Caco-2 (cell line): ENCODE measurements at regions not wholly inside any gene's neighbourhood (a gene's known extent, or its start where the extent isn't known, plus 50 kb on each side); places are given as distances from the start of the nearest gene placed in this dataset.

Experiments
- BruUV-seq: library from RNA; stranded (reverse); fragments of 400-500 nt; replicated peaks from 2 replicates; lab custom pipeline; 2021; lab: Mats Ljungman, UMichigan
- CTCF ChIA-PET: fragments of 300-600 bp; sonication (Branson Sonifier 250); formaldehyde crosslinking; loops from one replicate; lab custom pipeline; 2022; ENCODE audit warnings: antibody characterized with exemption; lab: Charles Lee
- POLR2A ChIA-PET: fragments of 300-600 bp; sonication (Branson Sonifier 250); formaldehyde crosslinking; loops from one replicate; lab custom pipeline; 2022; ENCODE audit warnings: antibody characterized with exemption; lab: Charles Lee
- DNase-seq, 2 experiments: peaks; one replicate each; pipeline versions ENCODE4 v3.0.0 to v3.0.0-alpha.2; 2020 to 2022
- H3K27me3 ChIP-seq: replicated peaks from 2 replicates; pipeline ENCODE4 v1.6.0; 2011; ENCODE audit warnings: low read length; ENCODE audit not compliant: control insufficient read depth, insufficient read depth
- H3K36me3 ChIP-seq: 2 replicates; pipeline ENCODE4 v1.5.1; 2011; ENCODE audit warnings: low read length; ENCODE audit not compliant: control insufficient read depth, insufficient read depth
- H3K4me1 ChIP-seq: fragments of 250-450 bp; sonication (Bioruptor Pico); 2 replicates; pipeline ENCODE4 v1.5.1; 2020; ENCODE audit warnings: mild to moderate bottlenecking
- H3K4me3 ChIP-seq: 2 replicates; pipeline ENCODE4 v1.5.1; 2011; ENCODE audit warnings: low read depth, mild to moderate bottlenecking, control low read depth, low read length
- H3K9me3 ChIP-seq: fragments of 250-450 bp; sonication (Bioruptor Pico); 2 replicates; pipeline ENCODE4 v1.5.1; 2020; ENCODE audit warnings: mild to moderate bottlenecking, moderate library complexity
- H3K27ac Mint-ChIP-seq: one replicate; pipeline ENCODE4 v1.8.0; 2022; ENCODE audit warnings: mixed read lengths; ENCODE audit not compliant: unreplicated experiment
- H3K27me3 Mint-ChIP-seq: one replicate; pipeline ENCODE4 v1.8.0; 2022; ENCODE audit warnings: mixed read lengths; ENCODE audit not compliant: insufficient read depth, unreplicated experiment
- H3K36me3 Mint-ChIP-seq: one replicate; pipeline ENCODE4 v1.8.0; 2022; ENCODE audit warnings: mild to moderate bottlenecking, mixed read lengths; ENCODE audit not compliant: insufficient read depth, unreplicated experiment
- H3K4me1 Mint-ChIP-seq: one replicate; pipeline ENCODE4 v1.8.0; 2022; ENCODE audit warnings: low read depth, mixed read lengths; ENCODE audit not compliant: unreplicated experiment
- H3K4me3 Mint-ChIP-seq: one replicate; pipeline ENCODE4 v1.8.0; 2022; ENCODE audit warnings: mild to moderate bottlenecking, moderate library complexity, mixed read lengths; ENCODE audit not compliant: unreplicated experiment
- H3K9me3 Mint-ChIP-seq: one replicate; pipeline ENCODE4 v1.8.0; 2022; ENCODE audit warnings: mixed read lengths; ENCODE audit not compliant: unreplicated experiment
- CTCF ChIP-seq, 2 experiments: fragments of 200-600 bp in 1 of 2; IDR thresholded peaks; 1 replicate in 1 of 2; 2 replicates in 1 of 2; pipeline versions ENCODE4 v1.5.1 to v1.8.0; 2011 to 2022; ENCODE audit warnings: antibody characterized with exemption in 1 of 2, control low read depth in 1 of 2, inconsistent platforms in 1 of 2, low read depth in 1 of 2, low read length in 1 of 2, mild to moderate bottlenecking in 1 of 2, moderate library complexity in 1 of 2; ENCODE audit not compliant: insufficient read depth in 1 of 2, severe bottlenecking in 1 of 2, unreplicated experiment in 1 of 2
- intact Hi-C: fragments of 100-400 bp; cut with micrococcal nuclease; formaldehyde crosslinking; loops from one replicate; pipeline ENCODE4 v1.10.0; 2022; ENCODE audit not compliant: unreplicated experiment

- no peak for DNase-seq
- H3K36me3 ChIP-seq = no peaks in the 10 kb centered on the region
- POLR2A ChIA-PET = no interaction called here
- no peaks in the 10 kb centered on the region for H3K9me3 ChIP-seq
- intact Hi-C loops = no loop called here
- Mint-ChIP-seq H3K9me3 (no peaks in the 10 kb centered on the region), H3K36me3 (no peaks in the 10 kb centered on the region), H3K27ac (no peak overlapping the region), H3K4me1 (peaks cover 6% of the 10 kb centered on the region), H3K27me3 (no peaks in the 10 kb centered on the region), H3K4me3 (no peak overlapping the region)
- peaks cover 26% of the 10 kb centered on the region for H3K4me1 ChIP-seq
- TF ChIP-seq CTCF (IDR thresholded peaks at IDR 0.05; ENCODE audit: insufficient read depth in 1 of 2, low read depth in 1 of 2, low read length in 1 of 2, severe bottlenecking in 1 of 2, unreplicated experiment in 1 of 2) = no peak
- no peaks in the 10 kb centered on the region for H3K27me3 ChIP-seq
- no TSS peak for BruUV-seq
- no peak overlapping the region for H3K4me3 ChIP-seq
- CTCF ChIA-PET = no interaction called here
These were observed 261.6 kb downstream of the SHQ1 start for GRCh38 chr3:72586694-72587093.

- Histone ChIP-seq H3K9me3 (no peaks in the 10 kb centered on the region), H3K36me3 (no peaks in the 10 kb centered on the region), H3K4me3 (no peak overlapping the region), H3K27me3 (no peaks in the 10 kb centered on the region), H3K4me1 (peaks cover 19% of the 10 kb centered on the region)
- Mint-ChIP-seq H3K4me1 (no peaks in the 10 kb centered on the region), H3K27ac (no peak overlapping the region), H3K36me3 (no peaks in the 10 kb centered on the region), H3K4me3 (no peak overlapping the region), H3K27me3 (no peaks in the 10 kb centered on the region), H3K9me3 (no peaks in the 10 kb centered on the region)
- TF ChIP-seq CTCF (IDR thresholded peaks at IDR 0.05; ENCODE audit: insufficient read depth in 1 of 2, low read depth in 1 of 2, low read length in 1 of 2, severe bottlenecking in 1 of 2, unreplicated experiment in 1 of 2) = no peak
- CTCF ChIA-PET = no interaction called here
- POLR2A ChIA-PET = no interaction called here
- DNase-seq = no peak
- intact Hi-C loops = no loop called here
- no TSS peak for BruUV-seq
These were observed 262.3 kb downstream of the SHQ1 start for GRCh38 chr3:72585966-72586365.

GRCh38 chr3:72584262-72584661 lies 264.0 kb downstream of the SHQ1 start:
- no peak for TF ChIP-seq CTCF (IDR thresholded peaks at IDR 0.05; ENCODE audit: insufficient read depth in 1 of 2, low read depth in 1 of 2, low read length in 1 of 2, severe bottlenecking in 1 of 2, unreplicated experiment in 1 of 2)
- Mint-ChIP-seq H3K4me1 (no peaks in the 10 kb centered on the region), H3K27ac (no peak overlapping the region), H3K36me3 (no peaks in the 10 kb centered on the region), H3K4me3 (no peak overlapping the region), H3K9me3 (no peaks in the 10 kb centered on the region), H3K27me3 (no peaks in the 10 kb centered on the region)
- H3K4me3 ChIP-seq = no peak overlapping the region
- H3K27me3 ChIP-seq = no peaks in the 10 kb centered on the region
- no peaks in the 10 kb centered on the region for H3K9me3 ChIP-seq
- ChIA-PET POLR2A (no interaction called here), CTCF (no interaction called here)
- no TSS peak for BruUV-seq
- no peaks in the 10 kb centered on the region for H3K36me3 ChIP-seq
- DNase-seq = no peak
- intact Hi-C loops = no loop called here
- peaks cover 2% of the 10 kb centered on the region; the same call in 1 of the 2 replicates for H3K4me1 ChIP-seq
